CD14-positive monocyte (primary cell): ENCODE measurements at regions not wholly inside any gene's neighbourhood (a gene's known extent, or its start where the extent isn't known, plus 50 kb on each side); places are given as distances from the start of the nearest gene placed in this dataset.

ENCODE experiments used
- DNase-seq, 3 donors: peaks; one replicate each; pipeline ENCODE4 v3.0.0-alpha.2; 2011 to 2022
- H2AFZ ChIP-seq: 2 replicates; pipeline ENCODE4 v1.6.0; 2012; ENCODE audit warnings: mild to moderate bottlenecking, low read depth, low read length, inconsistent platforms; ENCODE audit not compliant: insufficient read depth, poor library complexity, severe bottlenecking
- H3K27ac ChIP-seq, 2 donors: 1 replicate in 1 of 2; 2 replicates in 1 of 2; pipeline ENCODE4 v1.5.1; 2012 to 2013; ENCODE audit warnings: low read length in 2 of 2, control low read depth in 1 of 2, inconsistent platforms in 1 of 2, low read depth in 1 of 2, mild to moderate bottlenecking in 1 of 2
- H3K27me3 ChIP-seq, 2 donors: one replicate each; pipeline versions ENCODE4 v1.6.0 to v1.6.1; 2011 to 2013; ENCODE audit warnings: low read length in 2 of 2; ENCODE audit not compliant: control insufficient read depth in 2 of 2, insufficient read depth in 2 of 2
- H3K36me3 ChIP-seq, 2 donors: replicated peaks in 1 of 2; 1 replicate in 1 of 2; 2 replicates in 1 of 2; pipeline versions ENCODE4 v1.5.1 to v1.6.1; 2012 to 2013; ENCODE audit warnings: low read length in 2 of 2, control low read depth in 1 of 2, inconsistent platforms in 1 of 2, mild to moderate bottlenecking in 1 of 2; ENCODE audit not compliant: insufficient read depth in 2 of 2, control insufficient read depth in 1 of 2
- H3K4me1 ChIP-seq, 2 donors: 1 replicate in 1 of 2; 2 replicates in 1 of 2; pipeline versions ENCODE4 v1.5.1 to v1.6.1; 2012 to 2013; ENCODE audit warnings: low read length in 2 of 2, control low read depth in 1 of 2, inconsistent platforms in 1 of 2, mild to moderate bottlenecking in 1 of 2, moderate library complexity in 1 of 2; ENCODE audit not compliant: insufficient read depth in 2 of 2, control insufficient read depth in 1 of 2
- H3K4me2 ChIP-seq: replicated peaks from 2 replicates; pipeline ENCODE3; 2012; ENCODE audit warnings: low read length, moderate library complexity, mild to moderate bottlenecking; ENCODE audit not compliant: poor library complexity, severe bottlenecking; ENCODE audit errors: extremely low read depth
- H3K4me3 ChIP-seq, 3 experiments: fragments of 200-600 bp in 1 of 3; sonication (generic) in 1 of 3; replicated peaks in 1 of 3; 1 replicate in 2 of 3; 2 replicates in 1 of 3; pipeline ENCODE4 v1.5.1; 2011 to 2013; ENCODE audit warnings: low read length in 3 of 3, mild to moderate bottlenecking in 3 of 3, control low read depth in 2 of 3, low read depth in 2 of 3, inconsistent platforms in 1 of 3, moderate library complexity in 1 of 3
- H3K79me2 ChIP-seq: 2 replicates; pipeline ENCODE4 v1.6.0; 2012; ENCODE audit warnings: mild to moderate bottlenecking, control low read depth, inconsistent platforms, low read length, moderate library complexity; ENCODE audit not compliant: insufficient read depth
- H3K9ac ChIP-seq: 2 replicates; pipeline ENCODE4 v1.6.0; 2017; ENCODE audit warnings: low read length, mild to moderate bottlenecking; ENCODE audit not compliant: insufficient read depth, poor library complexity, severe bottlenecking
- H3K9me3 ChIP-seq, 2 donors: replicated peaks in 1 of 2; 1 replicate in 1 of 2; 2 replicates in 1 of 2; pipeline versions ENCODE4 v1.5.1 to v1.6.1; 2012 to 2013; ENCODE audit warnings: low read length in 2 of 2, control low read depth in 1 of 2; ENCODE audit not compliant: control insufficient read depth in 1 of 2, insufficient read depth in 1 of 2
- H4K20me1 ChIP-seq: 2 replicates; pipeline ENCODE4 v1.6.0; 2012; ENCODE audit warnings: mild to moderate bottlenecking, low read length, control low read depth, moderate library complexity; ENCODE audit not compliant: insufficient read depth
- H3K27ac Mint-ChIP-seq, 7 donors: one replicate each; pipeline ENCODE4 v1.8.0; 2020; ENCODE audit warnings: mild to moderate bottlenecking in 7 of 7, mixed read lengths in 7 of 7, moderate library complexity in 6 of 7, inconsistent platforms in 2 of 7
- H3K27me3 Mint-ChIP-seq, 3 donors: one replicate each; pipeline ENCODE4 v1.8.0; 2021 to 2022; ENCODE audit warnings: low read depth in 3 of 3, mild to moderate bottlenecking in 3 of 3, mixed read lengths in 3 of 3, moderate library complexity in 3 of 3, inconsistent platforms in 1 of 3
- H3K36me3 Mint-ChIP-seq, 2 donors: one replicate each; pipeline ENCODE4 v1.8.0; 2020; ENCODE audit warnings: mixed read lengths in 2 of 2, inconsistent platforms in 1 of 2, mild to moderate bottlenecking in 1 of 2
- H3K4me1 Mint-ChIP-seq: one replicate; pipeline ENCODE4 v1.8.0; 2020; ENCODE audit warnings: mild to moderate bottlenecking, mixed read lengths
- H3K4me3 Mint-ChIP-seq, 2 donors: one replicate each; pipeline ENCODE4 v1.8.0; 2020; ENCODE audit warnings: mild to moderate bottlenecking in 2 of 2, mixed read lengths in 2 of 2, moderate library complexity in 1 of 2
- H3K9me3 Mint-ChIP-seq, 7 donors: one replicate each; pipeline ENCODE4 v1.8.0; 2020 to 2022; ENCODE audit warnings: mixed read lengths in 7 of 7, mild to moderate bottlenecking in 6 of 7, moderate library complexity in 6 of 7, inconsistent platforms in 2 of 7
- WGBS: methylation state at CpG from one replicate; pipeline ENCODE4 v1.1.5; 2013; ENCODE audit warnings: missing lambda C conversion rate; ENCODE audit not compliant: insufficient coverage; 5-methylcytosine and 5-hydroxymethylcytosine counted together
- intact Hi-C, 2 donors: fragments of 100-400 bp; cut with micrococcal nuclease; formaldehyde crosslinking; loops; one replicate each; pipeline versions ENCODE4 v1.15.0 to v1.15.1; 2023
- TF ChIP-seq, protein P1 (sequence below): fragments of 200-600 bp; IDR thresholded peaks from one replicate; pipeline ENCODE4 v1.8.0; 2022; ENCODE audit warnings: antibody characterized with exemption, mild to moderate bottlenecking

GRCh38 chr5:169408171-169408570 lies 107.2 kb upstream of the SLIT3 start:
- H3K9me3 ChIP-seq = no peaks in the 10 kb centered on the region
- Mint-ChIP-seq H3K27ac (no peak overlapping the region), H3K36me3 (no peaks in the 10 kb centered on the region), H3K27me3 (peaks cover 0 to 2% (median 1%) of the 10 kb centered on the region in 3 donors), H3K9me3 (peaks cover 0 to 5% (median 0%) of the 10 kb centered on the region in 7 donors), H3K4me1 (no peaks in the 10 kb centered on the region), H3K4me3 (no peak overlapping the region)
- no peak overlapping the region for H3K9ac ChIP-seq
- 83% methylated on average over 2 of the region's 4 CpGs for WGBS
- no peaks in the 10 kb centered on the region for H3K27me3 ChIP-seq
- TF ChIP-seq, protein P1, sequence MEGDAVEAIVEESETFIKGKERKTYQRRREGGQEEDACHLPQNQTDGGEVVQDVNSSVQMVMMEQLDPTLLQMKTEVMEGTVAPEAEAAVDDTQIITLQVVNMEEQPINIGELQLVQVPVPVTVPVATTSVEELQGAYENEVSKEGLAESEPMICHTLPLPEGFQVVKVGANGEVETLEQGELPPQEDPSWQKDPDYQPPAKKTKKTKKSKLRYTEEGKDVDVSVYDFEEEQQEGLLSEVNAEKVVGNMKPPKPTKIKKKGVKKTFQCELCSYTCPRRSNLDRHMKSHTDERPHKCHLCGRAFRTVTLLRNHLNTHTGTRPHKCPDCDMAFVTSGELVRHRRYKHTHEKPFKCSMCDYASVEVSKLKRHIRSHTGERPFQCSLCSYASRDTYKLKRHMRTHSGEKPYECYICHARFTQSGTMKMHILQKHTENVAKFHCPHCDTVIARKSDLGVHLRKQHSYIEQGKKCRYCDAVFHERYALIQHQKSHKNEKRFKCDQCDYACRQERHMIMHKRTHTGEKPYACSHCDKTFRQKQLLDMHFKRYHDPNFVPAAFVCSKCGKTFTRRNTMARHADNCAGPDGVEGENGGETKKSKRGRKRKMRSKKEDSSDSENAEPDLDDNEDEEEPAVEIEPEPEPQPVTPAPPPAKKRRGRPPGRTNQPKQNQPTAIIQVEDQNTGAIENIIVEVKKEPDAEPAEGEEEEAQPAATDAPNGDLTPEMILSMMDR = no peak
- no peak overlapping the region for H3K4me3 ChIP-seq
- H3K27ac ChIP-seq = no peak overlapping the region
- DNase-seq = no peak
- intact Hi-C loops = no loop called here
- no peak overlapping the region for H2AFZ ChIP-seq
- H3K4me2 ChIP-seq = no peak overlapping the region
- no peaks in the 10 kb centered on the region for H3K4me1 ChIP-seq
- no peaks in the 10 kb centered on the region for H4K20me1 ChIP-seq
- H3K36me3 ChIP-seq = no peaks in the 10 kb centered on the region
- H3K79me2 ChIP-seq = no peaks in the 10 kb centered on the region

DNA sequence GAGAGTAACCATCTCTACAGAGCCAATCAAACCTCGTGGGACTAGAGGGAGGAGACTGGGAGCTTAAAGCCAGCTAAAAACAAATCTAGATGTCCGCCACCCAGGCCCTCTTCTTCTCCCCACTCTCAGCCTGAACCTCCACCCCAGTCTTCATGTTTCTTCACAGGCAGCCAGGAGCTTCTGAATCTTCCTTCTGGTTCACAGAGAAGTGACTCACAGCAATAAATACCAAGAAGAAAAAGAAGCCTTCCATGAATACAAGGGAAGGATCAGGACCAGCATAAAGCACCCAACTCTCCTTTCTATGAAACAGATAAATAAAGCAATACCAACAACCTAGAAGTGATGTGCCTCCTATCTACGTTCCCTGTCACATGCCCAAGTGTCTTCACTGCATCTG lies 103.3 kb upstream of the SLIT3 start:
- Mint-ChIP-seq H3K27me3 (peaks cover 0 to 4% (median 0%) of the 10 kb centered on the region in 3 donors), H3K9me3 (peaks cover 0 to 4% (median 0%) of the 10 kb centered on the region in 7 donors), H3K4me1 (no peaks in the 10 kb centered on the region), H3K27ac (no peak overlapping the region), H3K36me3 (no peaks in the 10 kb centered on the region), H3K4me3 (no peak overlapping the region)
- TF ChIP-seq, protein P1 = no peak
- 93% methylated on average over 3 of the region's 3 CpGs for WGBS
- intact Hi-C loops = no loop called here
- no peaks in the 10 kb centered on the region for H3K79me2 ChIP-seq
- no peaks in the 10 kb centered on the region for H3K4me1 ChIP-seq
- no peaks in the 10 kb centered on the region for H4K20me1 ChIP-seq
- no peaks in the 10 kb centered on the region for H3K9me3 ChIP-seq
- H3K27me3 ChIP-seq = no peaks in the 10 kb centered on the region
- no peak overlapping the region for H3K4me3 ChIP-seq
- no peak for DNase-seq
- H3K4me2 ChIP-seq = no peak overlapping the region
- no peaks in the 10 kb centered on the region for H3K36me3 ChIP-seq
- no peak overlapping the region for H3K9ac ChIP-seq
- H2AFZ ChIP-seq = no peak overlapping the region
- no peak overlapping the region for H3K27ac ChIP-seq
